Erythroblast (primary cell): ENCODE measurements at regions not wholly inside any gene's neighbourhood (a gene's known extent, or its start where the extent isn't known, plus 50 kb on each side); places are given as distances from the start of the nearest gene placed in this dataset.

Experiments used
- DNase-seq, 2 experiments: peaks; one replicate each; lab custom pipeline; 2025; lab: John Stamatoyannopoulos, UW
- GATA1 ChIP-seq: IDR thresholded peaks from 2 replicates; pipeline ENCODE4 v1.6.1; 2011; ENCODE audit warnings: low read depth, mild to moderate bottlenecking, control low read depth, low read length, moderate library complexity
- POLR2A ChIP-seq: IDR thresholded peaks from 2 replicates; pipeline ENCODE4 v1.6.1; 2011; ENCODE audit warnings: mild to moderate bottlenecking, low read length

- TF ChIP-seq GATA1 (no peak), POLR2A (no peak)
Measured at GRCh38 chr1:209319057-209319432, 264.5 kb upstream of the CAMK1G start.

GRCh38 chr1:209319549-209319948 is 264.0 kb upstream of the CAMK1G start:
- no peak for DNase-seq
- TF ChIP-seq POLR2A (no peak), GATA1 (no peak)

More at GRCh38 chr1:209319057-209319432, 264.5 kb upstream of the CAMK1G start:
- DNase-seq = no peak

- TF ChIP-seq POLR2A = no peak
- no peak for DNase-seq
Measured at GRCh38 chr1:209323743-209324142, 259.8 kb upstream of the CAMK1G start.

- TF ChIP-seq POLR2A (no peak), GATA1 (no peak)
- no peak for DNase-seq
Measured at GRCh38 chr1:209324901-209325871, 258.3 kb upstream of the CAMK1G start.

GRCh38 chr1:209326076-209326475 is 257.4 kb upstream of the CAMK1G start:
- no peak for DNase-seq
- TF ChIP-seq GATA1 (no peak), POLR2A (no peak)

GRCh38 chr1:209326831-209327230 is 256.7 kb upstream of the CAMK1G start:
- TF ChIP-seq POLR2A (no peak), GATA1 (no peak)

GRCh38 chr1:209328196-209328595 is 255.3 kb upstream of the CAMK1G start:
- TF ChIP-seq POLR2A (no peak), GATA1 (no peak)
- no peak for DNase-seq

More at GRCh38 chr1:209326831-209327230, 256.7 kb upstream of the CAMK1G start:
- DNase-seq = no peak

- peak; percentile 4 to 20 for DNase-seq
- TF ChIP-seq GATA1 (no peak), POLR2A (no peak)
Measured at GRCh38 chr1:209335178-209335577, 248.3 kb upstream of the CAMK1G start.

- no peak for DNase-seq
- TF ChIP-seq GATA1 (no peak), POLR2A (no peak)
Measured at GRCh38 chr1:209341146-209341545, 242.4 kb upstream of the CAMK1G start.

- TF ChIP-seq GATA1 (no peak), POLR2A (no peak)
- DNase-seq = no peak
Measured at GRCh38 chr1:209341673-209342420, 241.7 kb upstream of the CAMK1G start.

GRCh38 chr1:209342441-209343175 is 240.9 kb upstream of the CAMK1G start:
- no peak for DNase-seq
- no peak for TF ChIP-seq POLR2A
- TF ChIP-seq GATA1 = no peak

- no peak for DNase-seq
- TF ChIP-seq POLR2A (no peak), GATA1 (no peak)
Measured at GRCh38 chr1:209343511-209343910, 240.0 kb upstream of the CAMK1G start.

- DNase-seq = no peak
- TF ChIP-seq POLR2A = no peak
- TF ChIP-seq GATA1 = no peak
Measured at GRCh38 chr1:209344156-209344555, 239.4 kb upstream of the CAMK1G start.
